GM21528 (cell line): ENCODE measurements at regions not wholly inside any gene's neighbourhood (a gene's known extent, or its start where the extent isn't known, plus 50 kb on each side); places are given as distances from the start of the nearest gene placed in this dataset.

ENCODE experiments used
- ATAC-seq: cut with Tn5 transposase; IDR thresholded peaks from one replicate; pipeline ENCODE4 v1.9.1; 2021; ENCODE audit warnings: mild to moderate bottlenecking, moderate library complexity; ENCODE audit not compliant: unreplicated experiment, low FRiP score

DNA sequence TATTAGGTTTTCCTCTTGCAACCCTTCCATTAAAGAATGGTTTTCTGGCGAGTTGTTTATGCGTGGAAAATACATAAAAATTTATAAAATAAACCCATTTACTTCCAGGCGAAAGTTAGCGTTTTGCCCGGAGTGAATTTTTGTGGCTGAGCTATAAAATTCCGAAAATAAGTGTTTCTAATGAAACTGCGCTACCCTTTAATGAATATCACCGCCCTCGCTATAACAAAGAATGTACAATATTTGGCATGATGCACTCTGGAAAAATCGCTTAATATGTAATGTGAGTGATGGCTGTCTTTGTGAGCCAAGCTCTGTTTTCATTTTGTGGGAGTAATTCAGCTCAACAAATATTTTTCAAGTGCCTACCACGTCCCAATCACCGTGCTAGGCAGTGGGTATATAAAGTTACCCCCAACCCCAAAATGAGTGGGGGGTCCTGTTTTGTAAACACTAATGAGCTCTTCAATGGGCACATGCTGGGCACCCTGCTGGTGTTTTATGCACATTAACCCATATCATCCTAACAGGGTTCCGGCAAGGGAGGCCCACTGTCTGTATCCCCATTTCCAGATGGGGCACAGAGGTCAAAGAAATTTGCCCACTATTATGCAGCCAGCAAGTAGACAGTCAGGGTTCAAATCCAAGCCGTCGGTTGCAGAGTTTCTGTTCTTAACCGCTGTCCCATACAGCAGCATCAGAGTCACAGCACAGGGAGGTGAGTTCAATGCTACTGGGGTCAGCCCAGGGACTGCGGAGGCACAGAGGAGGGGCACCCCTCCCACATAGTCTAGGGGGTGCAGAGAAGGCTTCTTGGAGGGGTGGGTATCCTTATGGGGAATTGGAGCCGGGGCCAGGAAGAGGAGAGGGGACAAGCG is 65.7 kb upstream of the STX18 start:
- ATAC-seq: no peak

- ATAC-seq: no peak
These were observed 64.5 kb upstream of the STX18 start for GRCh38 chr4:4606321-4606720.

GRCh38 chr4:4605849-4606248 is 64.0 kb upstream of the STX18 start:
- ATAC-seq: no peak

DNA sequence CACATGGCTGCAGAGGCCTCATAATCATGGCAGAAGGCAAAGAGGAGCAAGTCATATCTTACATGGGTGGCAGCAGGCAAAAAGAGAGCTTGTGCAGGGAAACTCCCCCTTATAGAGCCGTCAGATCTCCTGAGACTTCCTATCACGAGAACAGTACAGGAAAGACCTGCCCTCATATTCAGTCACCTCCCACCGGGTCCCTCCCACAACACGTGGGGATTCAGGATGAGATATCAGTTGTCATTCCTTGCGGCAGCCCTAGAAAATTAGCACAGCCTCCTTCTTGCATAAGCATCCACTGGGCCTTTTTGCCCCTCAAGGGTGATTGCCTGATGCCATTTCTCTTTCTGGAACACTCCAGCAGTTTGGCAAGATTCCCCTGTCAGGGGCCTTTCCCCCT is 61.7 kb upstream of the STX18 start:
- ATAC-seq: no peak

DNA sequence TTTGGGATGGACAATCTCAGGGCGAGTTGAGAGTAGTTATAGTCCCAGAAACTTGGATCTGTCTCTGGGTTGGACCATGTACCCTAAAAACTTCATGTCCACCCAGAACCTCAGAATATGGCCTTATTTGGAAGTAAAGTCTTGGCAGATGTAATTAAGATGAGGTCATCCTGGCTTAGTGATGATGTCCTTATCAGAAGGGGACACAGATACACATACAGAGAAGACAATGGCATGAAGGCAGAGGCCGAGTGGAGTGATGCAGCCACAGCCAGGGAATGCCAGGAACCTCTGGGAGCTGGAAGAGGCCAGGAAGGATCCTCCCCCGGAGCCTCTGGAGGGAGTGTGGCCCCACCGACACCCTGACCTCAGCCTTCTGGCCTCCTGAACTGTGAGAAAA is 61.2 kb upstream of the STX18 start:
- ATAC-seq: no peak

DNA sequence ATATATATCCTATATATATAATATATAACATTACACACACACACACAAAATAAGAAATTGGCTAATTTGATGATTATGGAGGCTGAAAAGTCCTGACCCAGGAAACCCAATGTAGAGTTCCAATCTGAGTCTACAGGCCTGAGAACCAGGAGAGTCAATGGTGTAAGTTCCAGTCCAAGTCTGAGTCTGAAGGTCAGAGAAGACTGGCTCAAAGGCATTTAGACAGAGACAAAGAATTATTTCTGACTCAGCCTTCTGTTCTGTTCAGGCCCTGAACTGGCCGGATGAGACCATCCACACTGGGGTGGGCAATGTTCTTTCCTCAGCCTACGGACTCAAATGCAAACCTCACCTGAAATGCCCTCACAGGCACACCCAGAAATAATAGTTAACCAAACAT is 60.6 kb upstream of the STX18 start:
- no peak for ATAC-seq

DNA sequence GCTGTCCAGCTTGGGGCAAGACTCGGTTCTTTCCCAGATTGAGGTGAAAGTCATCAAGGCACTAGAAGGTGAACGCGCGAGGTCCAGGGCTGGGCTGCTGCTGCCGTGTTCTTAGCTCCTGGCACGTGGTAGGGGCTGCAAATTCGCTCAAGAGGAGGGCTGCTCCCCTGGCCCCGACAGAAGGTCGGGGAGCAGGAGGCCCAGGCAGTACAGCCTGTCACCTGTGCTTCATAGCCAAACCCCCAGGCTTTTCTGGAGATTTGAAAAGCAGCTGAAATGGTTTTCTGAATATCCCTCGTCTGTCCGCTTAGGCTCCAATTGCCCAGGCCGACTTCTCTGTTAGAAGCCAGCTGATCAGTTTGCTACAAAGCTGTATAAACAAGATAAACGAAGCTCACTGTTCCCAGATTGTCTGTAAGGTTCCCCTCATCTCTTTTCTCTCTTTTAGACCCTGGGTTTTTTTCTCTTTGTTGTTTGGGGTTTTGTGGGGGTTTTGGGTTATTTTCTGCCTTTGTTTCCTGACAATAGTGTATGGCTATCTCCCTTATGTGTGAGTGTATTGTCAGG is 60.0 kb upstream of the STX18 start:
- no peak for ATAC-seq

- ATAC-seq: no peak
These were observed 57.8 kb upstream of the STX18 start for GRCh38 chr4:4599481-4600275.

DNA sequence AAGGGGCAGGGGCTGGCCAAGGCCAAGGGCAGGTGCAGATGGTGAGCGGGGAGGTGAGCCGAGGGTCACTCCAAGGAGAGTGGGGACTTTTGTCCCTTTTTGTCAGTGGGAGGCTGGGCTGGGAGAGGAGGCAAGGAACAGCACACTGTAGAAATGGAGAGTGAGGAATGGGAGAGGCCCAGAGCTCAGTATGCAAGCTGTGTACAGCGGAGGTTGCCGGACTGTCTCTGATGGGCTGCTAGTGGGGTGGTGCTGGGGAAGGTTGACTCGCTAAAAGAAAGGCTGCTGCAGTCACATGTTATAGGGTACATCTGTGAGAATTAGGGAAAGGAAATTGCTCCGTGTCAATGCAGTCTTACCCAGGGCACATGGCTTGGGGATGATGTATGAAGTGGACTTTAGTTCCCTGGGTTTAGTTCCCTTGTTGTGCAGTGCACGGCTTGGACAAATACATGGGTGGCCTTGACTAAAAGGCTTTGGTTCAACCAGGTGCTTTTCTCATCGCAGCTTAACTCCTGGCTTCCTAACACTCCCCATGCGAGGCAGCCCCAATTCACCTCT is 57.1 kb upstream of the STX18 start:
- ATAC-seq: no peak

GRCh38 chr4:4596720-4597119 is 54.9 kb upstream of the STX18 start:
- no peak for ATAC-seq

GRCh38 chr4:4595252-4595651 is 53.4 kb upstream of the STX18 start:
- no peak for ATAC-seq

DNA sequence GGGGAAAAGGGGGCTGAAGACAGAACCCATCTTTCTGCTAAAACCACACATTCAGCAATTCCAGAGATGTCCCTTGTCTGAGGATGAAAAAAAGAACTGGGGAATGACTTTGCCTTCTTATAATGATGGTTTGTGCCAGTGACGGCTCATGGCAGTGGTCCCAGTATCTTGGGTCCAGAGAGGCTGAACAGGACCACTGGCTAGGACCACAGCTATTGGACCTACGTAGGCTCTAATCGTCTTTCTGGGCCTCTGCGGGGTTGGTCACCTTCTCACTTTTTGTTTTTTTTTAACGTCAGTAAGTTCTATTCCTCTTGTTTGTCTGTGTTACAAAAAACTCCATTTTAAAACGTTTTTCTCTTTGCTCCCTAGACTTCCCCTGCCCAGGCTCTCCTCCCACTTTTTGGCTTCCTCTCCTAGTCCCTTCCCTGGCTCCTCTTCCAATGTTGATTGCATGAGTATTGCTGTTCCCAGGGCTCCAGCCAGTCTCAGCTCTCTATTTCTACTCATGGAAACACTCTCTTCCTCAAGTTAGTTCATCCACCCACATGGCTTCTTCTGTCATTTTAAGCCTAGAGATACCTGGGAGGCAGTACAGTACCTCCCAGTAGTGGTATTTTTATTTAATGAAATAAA is 52.6 kb upstream of the STX18 start:
- ATAC-seq: no peak

DNA sequence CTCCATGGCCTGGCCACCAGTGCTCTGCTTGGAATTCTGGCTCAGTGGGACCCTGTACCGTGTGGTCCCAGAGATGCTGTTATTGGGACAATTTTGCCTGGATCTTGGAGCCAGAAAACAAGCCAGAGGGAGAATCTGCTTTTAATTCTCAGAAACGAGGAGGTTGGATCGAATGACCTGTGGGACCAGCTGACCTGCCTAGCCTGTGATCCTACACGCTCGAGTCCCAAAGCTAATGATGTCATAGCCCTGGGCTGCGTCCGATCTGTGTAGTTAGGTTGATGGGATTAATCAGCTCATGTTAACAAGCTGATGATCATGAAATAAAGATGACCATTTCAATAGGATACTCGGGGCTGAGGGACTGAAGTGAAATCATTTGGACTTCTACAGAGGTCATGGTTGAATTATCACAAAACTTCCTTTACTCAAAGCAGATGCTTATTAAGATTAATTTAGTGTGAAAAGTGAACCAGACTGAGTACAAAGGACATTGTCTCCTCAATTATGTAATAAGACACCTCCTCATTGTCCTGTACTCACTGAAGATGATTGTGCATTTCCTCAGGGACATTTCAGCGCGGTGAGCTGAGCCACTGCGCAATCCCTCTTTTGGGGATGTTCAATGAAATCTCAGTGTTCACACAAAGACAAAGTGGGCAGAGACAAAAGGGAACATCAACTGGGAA is 51.9 kb upstream of the STX18 start:
- no peak for ATAC-seq

GRCh38 chr4:4592414-4592813 is 50.6 kb upstream of the STX18 start:
- no peak for ATAC-seq
